GM12878 (cell line): ENCODE measurements at regions not wholly inside any gene's neighbourhood (a gene's known extent, or its start where the extent isn't known, plus 50 kb on each side); places are given as distances from the start of the nearest gene placed in this dataset.

ENCODE experiments used
- ATAC-seq: fragments of 200-7000 bp; cut with Tn5 transposase; 3 replicates; pipeline ENCODE4 v1.9.1; 2020; ENCODE audit warnings: mild to moderate bottlenecking, moderate library complexity
- BruUV-seq: library from RNA; stranded (reverse); fragments of 400-500 nt; replicated peaks from 2 replicates; lab custom pipeline; 2021; lab: Mats Ljungman, UMichigan
- CTCF ChIA-PET: fragments of 300-600 bp; sonication (Branson Sonifier 250); formaldehyde crosslinking; extraction: SDS; loops from one replicate; lab custom pipeline; 2021; ENCODE audit warnings: inconsistent platforms; lab: Yijun Ruan, JAX
- POLR2A ChIA-PET: fragments of 350-600 bp; formaldehyde crosslinking; extraction: SDS; loops from one replicate; lab custom pipeline; 2021; ENCODE audit warnings: inconsistent platforms; lab: Charles Lee
- RAD21 ChIA-PET: fragments of 300-600 bp; sonication (Branson Sonifier 250); formaldehyde crosslinking; loops from one replicate; lab custom pipeline; 2023; ENCODE audit warnings: antibody characterized with exemption; ENCODE audit not compliant: unreplicated experiment; lab: Charles Lee
- SMC1A ChIA-PET: fragments of 300-600 bp; sonication (Branson Sonifier 250); formaldehyde crosslinking; loops from one replicate; lab custom pipeline; 2023; ENCODE audit not compliant: unreplicated experiment, uncharacterized antibody; lab: Charles Lee
- DNase-seq: peaks from one replicate; pipeline ENCODE4 v3.0.0-alpha.2; 2011; ENCODE audit warnings: low read depth, low spot score
- FAIRE-seq: peaks from 3 replicates; lab custom pipeline; 2011; peaks lifted over from hg19 to GRCh38; lab: Jason Lieb, UNC
- H2AFZ ChIP-seq: 2 replicates; pipeline ENCODE4 v1.6.0; 2011; ENCODE audit warnings: low read depth, low read length, control low read depth; ENCODE audit not compliant: control insufficient read depth
- H3K27ac ChIP-seq: 2 replicates; pipeline ENCODE4 v1.5.1; 2011; ENCODE audit warnings: control low read depth; ENCODE audit not compliant: control insufficient read depth, insufficient read depth
- H3K27me3 ChIP-seq, 2 experiments: replicated peaks in 1 of 2; 2 replicates each; pipeline versions ENCODE4 v1.6.0 to v1.6.1; 2011; ENCODE audit warnings: low read length in 1 of 2; ENCODE audit not compliant: control insufficient read depth in 2 of 2, insufficient read depth in 2 of 2
- H3K36me3 ChIP-seq, 2 experiments: 2 replicates each; pipeline ENCODE4 v1.5.1; 2011; ENCODE audit warnings: low read length in 1 of 2; ENCODE audit not compliant: control insufficient read depth in 2 of 2, insufficient read depth in 2 of 2
- H3K4me1 ChIP-seq: 2 replicates; pipeline ENCODE4 v1.6.1; 2011; ENCODE audit warnings: mild to moderate bottlenecking, low read length, moderate library complexity, mixed read lengths; ENCODE audit not compliant: control insufficient read depth, insufficient read depth
- H3K4me2 ChIP-seq: 2 replicates; pipeline ENCODE4 v1.6.0; 2011; ENCODE audit warnings: control low read depth; ENCODE audit not compliant: control insufficient read depth, insufficient read depth
- H3K4me3 ChIP-seq: fragments of 200-600 bp; sonication (generic); 2 replicates; pipeline ENCODE4 v1.5.1; 2016
- H3K79me2 ChIP-seq: 2 replicates; pipeline ENCODE4 v1.6.0; 2011; ENCODE audit warnings: low read length; ENCODE audit not compliant: control insufficient read depth, insufficient read depth
- H3K9ac ChIP-seq: 2 replicates; pipeline ENCODE4 v1.8.0; 2011; ENCODE audit warnings: low read length, control low read depth, mixed read lengths; ENCODE audit not compliant: control insufficient read depth, insufficient read depth
- H3K9me3 ChIP-seq: replicated peaks from 3 replicates; pipeline ENCODE4 v1.5.1; 2011; ENCODE audit warnings: mild to moderate bottlenecking, low read length; ENCODE audit not compliant: control insufficient read depth, insufficient read depth
- H4K20me1 ChIP-seq: 2 replicates; pipeline ENCODE4 v1.6.0; 2011; ENCODE audit not compliant: control insufficient read depth, insufficient read depth
- CHD1 ChIP-seq: IDR thresholded peaks from 2 replicates; pipeline ENCODE4 v1.6.1; 2012; ENCODE audit warnings: low read depth, low read length, improper control_type of control experiment
- DPF2 ChIP-seq: fragments of 450-650 bp; IDR thresholded peaks from 2 replicates; pipeline ENCODE4 v1.6.1; 2017; ENCODE audit warnings: mild to moderate bottlenecking
- RB1 ChIP-seq: fragments of 450-650 bp; formaldehyde crosslinking; IDR thresholded peaks from 2 replicates; pipeline ENCODE4 v1.6.1; 2017; ENCODE audit warnings: mild to moderate bottlenecking, borderline replicate concordance
- RELB ChIP-seq: fragments of 450-650 bp; IDR thresholded peaks from 2 replicates; pipeline ENCODE4 v1.6.1; 2017; ENCODE audit warnings: low read depth, mild to moderate bottlenecking, moderate library complexity
- WGBS: methylation state at CpG from one replicate; pipeline ENCODE4 v1.1.6; 2016; ENCODE audit warnings: low lambda C conversion rate; ENCODE audit not compliant: insufficient replicate concordance, insufficient coverage; ENCODE audit errors: missing lambda C conversion rate; 5-methylcytosine and 5-hydroxymethylcytosine counted together
- in situ Hi-C: fragments of 300-500 bp; cut with MboI; formaldehyde crosslinking; loops from 9 replicates; pipeline ENCODE4 v1.14.3; 2018; ENCODE audit warnings: mixed read lengths
- intact Hi-C: fragments of 100-400 bp; cut with micrococcal nuclease; formaldehyde crosslinking; loops from one replicate; pipeline ENCODE4 v1.14.2; 2022; ENCODE audit not compliant: unreplicated experiment
- TF ChIP-seq, protein P1 (sequence below): fragments of 150-350 bp; IDR thresholded peaks from 2 replicates; pipeline ENCODE4 v1.6.1; 2014; ENCODE audit warnings: mild to moderate bottlenecking, low read depth, low read length

GRCh38 chr3:95934181-95934580, 880.2 kb upstream of the EPHA6 start:
- Histone ChIP-seq H3K9me3 (no peaks in the 10 kb centered on the region), H3K36me3 (no peaks in the 10 kb centered on the region), H3K4me1 (no peaks in the 10 kb centered on the region), H2AFZ (no peak overlapping the region), H3K27me3 (no peaks in the 10 kb centered on the region), H3K4me2 (no peak overlapping the region), H3K4me3 (no peak overlapping the region), H4K20me1 (no peaks in the 10 kb centered on the region), H3K27ac (no peak overlapping the region), H3K79me2 (no peaks in the 10 kb centered on the region), H3K9ac (no peak overlapping the region)
- intact Hi-C loops = no loop called here
- ATAC-seq (no peak), FAIRE-seq (no peak), DNase-seq (no peak)
- no TSS peak for BruUV-seq
- ChIA-PET POLR2A (no interaction called here), SMC1A (interaction anchor here (0.6 kb wide), 1 partner anchor 257 kb away, joined by 3 read pairs; no protein-coding TSS in a partner anchor), CTCF (no interaction called here), RAD21 (no interaction called here)
- WGBS = 0% methylated on average over 1 of the region's 1 CpG
- TF ChIP-seq CHD1 = no peak
- TF ChIP-seq, protein P1, sequence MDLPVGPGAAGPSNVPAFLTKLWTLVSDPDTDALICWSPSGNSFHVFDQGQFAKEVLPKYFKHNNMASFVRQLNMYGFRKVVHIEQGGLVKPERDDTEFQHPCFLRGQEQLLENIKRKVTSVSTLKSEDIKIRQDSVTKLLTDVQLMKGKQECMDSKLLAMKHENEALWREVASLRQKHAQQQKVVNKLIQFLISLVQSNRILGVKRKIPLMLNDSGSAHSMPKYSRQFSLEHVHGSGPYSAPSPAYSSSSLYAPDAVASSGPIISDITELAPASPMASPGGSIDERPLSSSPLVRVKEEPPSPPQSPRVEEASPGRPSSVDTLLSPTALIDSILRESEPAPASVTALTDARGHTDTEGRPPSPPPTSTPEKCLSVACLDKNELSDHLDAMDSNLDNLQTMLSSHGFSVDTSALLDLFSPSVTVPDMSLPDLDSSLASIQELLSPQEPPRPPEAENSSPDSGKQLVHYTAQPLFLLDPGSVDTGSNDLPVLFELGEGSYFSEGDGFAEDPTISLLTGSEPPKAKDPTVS = no peak
- in situ Hi-C loops = no loop called here

GRCh38 chr3:95939235-95939809, 875.1 kb upstream of the EPHA6 start:
- Histone ChIP-seq H4K20me1 (no peaks in the 10 kb centered on the region), H3K9me3 (no peaks in the 10 kb centered on the region), H3K36me3 (no peaks in the 10 kb centered on the region), H3K4me3 (no peak overlapping the region), H3K27ac (no peak overlapping the region), H3K4me2 (no peak overlapping the region), H3K4me1 (no peaks in the 10 kb centered on the region), H3K27me3 (no peaks in the 10 kb centered on the region), H2AFZ (no peak overlapping the region), H3K79me2 (no peaks in the 10 kb centered on the region), H3K9ac (no peak overlapping the region)
- ChIA-PET SMC1A (interaction anchor here (1.0 kb wide), 1 partner anchor 88 kb away, joined by 3 read pairs; no protein-coding TSS in a partner anchor), CTCF (no interaction called here), POLR2A (no interaction called here), RAD21 (no interaction called here)
- ATAC-seq (peak; percentile 70), DNase-seq (no peak), FAIRE-seq (no peak)
- BruUV-seq = no TSS peak
- 2% methylated on average over 4 of the region's 4 CpGs for WGBS
- in situ Hi-C loops = no loop called here
- TF ChIP-seq DPF2 (0 out of 2 replicates have a peak, but pooled peaks have one; percentile 12), RB1 (no peak), RELB (peak; percentile 42; the same call in 1 of the 2 replicates)
- intact Hi-C loops = no loop called here
